Choroid plexus epithelial cell (primary cell): ENCODE measurements at regions not wholly inside any gene's neighbourhood (a gene's known extent, or its start where the extent isn't known, plus 50 kb on each side); places are given as distances from the start of the nearest gene placed in this dataset.

Experiments used
- DNase-seq: peaks from one replicate; pipeline ENCODE4 v3.0.0-alpha.2; 2010; ENCODE audit warnings: low read depth
- H3K4me3 ChIP-seq: 2 replicates; pipeline ENCODE4 v1.5.1; 2011; ENCODE audit warnings: low read depth, mild to moderate bottlenecking, control low read depth, low read length, moderate library complexity
- TF ChIP-seq, protein P1 (sequence below): conservative IDR thresholded peaks from 2 replicates; pipeline ENCODE4 v1.5.1; 2011; ENCODE audit warnings: low read depth, mild to moderate bottlenecking, control low read depth, inconsistent platforms, low read length, moderate library complexity

GRCh38 chr3:29194139-29194538, 86.7 kb upstream of the RBMS3 start:
- DNase-seq: no peak
- H3K4me3 ChIP-seq: no peak overlapping the region
- TF ChIP-seq, protein P1, sequence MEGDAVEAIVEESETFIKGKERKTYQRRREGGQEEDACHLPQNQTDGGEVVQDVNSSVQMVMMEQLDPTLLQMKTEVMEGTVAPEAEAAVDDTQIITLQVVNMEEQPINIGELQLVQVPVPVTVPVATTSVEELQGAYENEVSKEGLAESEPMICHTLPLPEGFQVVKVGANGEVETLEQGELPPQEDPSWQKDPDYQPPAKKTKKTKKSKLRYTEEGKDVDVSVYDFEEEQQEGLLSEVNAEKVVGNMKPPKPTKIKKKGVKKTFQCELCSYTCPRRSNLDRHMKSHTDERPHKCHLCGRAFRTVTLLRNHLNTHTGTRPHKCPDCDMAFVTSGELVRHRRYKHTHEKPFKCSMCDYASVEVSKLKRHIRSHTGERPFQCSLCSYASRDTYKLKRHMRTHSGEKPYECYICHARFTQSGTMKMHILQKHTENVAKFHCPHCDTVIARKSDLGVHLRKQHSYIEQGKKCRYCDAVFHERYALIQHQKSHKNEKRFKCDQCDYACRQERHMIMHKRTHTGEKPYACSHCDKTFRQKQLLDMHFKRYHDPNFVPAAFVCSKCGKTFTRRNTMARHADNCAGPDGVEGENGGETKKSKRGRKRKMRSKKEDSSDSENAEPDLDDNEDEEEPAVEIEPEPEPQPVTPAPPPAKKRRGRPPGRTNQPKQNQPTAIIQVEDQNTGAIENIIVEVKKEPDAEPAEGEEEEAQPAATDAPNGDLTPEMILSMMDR: no peak

- peak; percentile 64 for DNase-seq
- no peak overlapping the region for H3K4me3 ChIP-seq
- TF ChIP-seq, protein P1: no peak
Measured at GRCh38 chr3:29195056-29195455, 85.8 kb upstream of the RBMS3 start.

DNA sequence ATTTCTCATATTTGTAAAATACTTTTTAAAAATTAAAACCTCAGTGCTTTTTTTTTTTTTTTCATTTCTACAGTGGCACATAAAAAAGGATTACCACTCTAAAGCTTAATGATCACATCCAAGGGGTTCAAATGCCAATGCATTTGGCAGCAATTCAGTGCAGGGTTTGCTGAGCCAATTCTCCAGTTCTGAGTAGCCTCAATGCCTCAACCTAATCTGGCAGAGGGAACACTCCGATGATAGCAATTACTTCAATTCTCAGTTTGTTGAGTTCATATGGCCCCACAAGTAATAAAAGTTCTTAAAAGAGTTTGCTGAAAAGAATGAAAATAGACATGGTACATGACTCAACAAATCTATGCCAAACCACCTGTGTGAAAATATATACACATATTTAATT, 79.3 kb upstream of the RBMS3 start:
- DNase-seq: no peak
- no peak overlapping the region for H3K4me3 ChIP-seq
- TF ChIP-seq, protein P1: no peak

DNA sequence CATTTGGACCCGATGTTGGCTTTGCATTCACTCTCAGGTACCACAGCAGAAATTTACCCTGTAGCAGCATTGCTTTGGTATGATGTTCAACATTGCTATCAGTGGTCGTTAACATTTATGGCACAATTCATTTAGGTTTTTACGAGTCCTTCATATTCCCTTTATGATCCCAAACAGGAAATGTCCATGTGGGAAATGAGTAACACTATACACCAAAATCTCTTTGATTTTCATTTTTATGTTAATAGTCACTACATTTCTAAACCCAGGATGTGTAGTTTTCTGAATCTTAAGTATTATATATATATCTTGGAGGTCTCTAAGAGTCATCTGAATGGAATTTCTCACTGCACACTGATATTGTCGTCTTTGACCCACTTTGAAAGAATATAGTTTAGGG, 78.5 kb upstream of the RBMS3 start:
- DNase-seq: peak; percentile 46
- H3K4me3 ChIP-seq: no peak overlapping the region
- TF ChIP-seq, protein P1: no peak

DNA sequence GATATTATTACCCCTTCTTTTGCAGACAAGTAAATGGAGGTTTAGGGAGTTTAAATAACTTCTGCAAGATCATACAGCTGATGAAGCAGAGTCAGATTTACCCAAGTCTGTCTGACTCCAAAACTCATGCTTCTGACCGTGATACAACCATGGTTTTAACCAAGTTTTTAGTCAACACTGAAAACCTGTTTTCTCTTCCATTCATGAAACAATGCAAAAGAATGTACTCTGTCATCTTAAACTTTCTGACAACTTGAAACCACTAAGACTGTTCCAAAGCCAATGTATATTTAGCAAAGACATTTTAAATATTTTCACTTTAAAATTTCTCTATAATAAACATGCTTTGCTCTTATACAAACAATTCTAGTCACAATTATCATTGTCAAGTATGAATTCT, 77.0 kb upstream of the RBMS3 start:
- no peak for DNase-seq
- TF ChIP-seq, protein P1: no peak
- H3K4me3 ChIP-seq: no peak overlapping the region

- no peak overlapping the region for H3K4me3 ChIP-seq
- DNase-seq: no peak
- TF ChIP-seq, protein P1: no peak
Measured at GRCh38 chr3:29207427-29207826, 73.4 kb upstream of the RBMS3 start.

- no peak overlapping the region for H3K4me3 ChIP-seq
- TF ChIP-seq, protein P1: no peak
- DNase-seq: no peak
Measured at GRCh38 chr3:29212789-29213433, 68.0 kb upstream of the RBMS3 start.
